Activated CD4-positive, CD25-positive, alpha-beta regulatory T cell (primary cell): ENCODE measurements at regions not wholly inside any gene's neighbourhood (a gene's known extent, or its start where the extent isn't known, plus 50 kb on each side); places are given as distances from the start of the nearest gene placed in this dataset.
"Not testable (repeated sequence)": the region's sequence is repeated elsewhere in the genome, so short reads cannot be mapped to it uniquely, and the experiment has no call there.

ENCODE experiments used
- DNase-seq, 4 experiments: peaks; one replicate each; lab custom pipeline; 2025; lab: John Stamatoyannopoulos, UW

DNA sequence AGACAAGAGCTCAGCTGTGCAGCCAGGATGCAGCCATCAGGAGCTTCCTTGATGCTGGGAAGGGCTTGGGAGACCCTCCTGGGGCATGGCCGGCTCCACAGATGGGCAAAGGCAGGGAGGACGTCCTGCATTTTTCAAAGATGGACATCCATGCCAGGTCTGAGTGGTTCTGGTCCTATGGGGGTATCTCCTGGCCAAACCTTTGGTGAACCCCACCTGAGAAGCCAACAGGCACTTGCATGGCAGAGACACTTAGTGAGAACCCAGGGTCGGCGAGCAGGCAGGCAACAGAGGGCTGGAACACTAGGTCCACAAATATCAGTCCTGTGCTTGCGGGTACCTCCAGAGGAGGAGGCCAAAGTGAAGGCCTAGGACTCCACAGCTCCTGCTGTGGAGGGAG is 70.0 kb downstream of the KCTD15 start:
- DNase-seq: no peak

DNA sequence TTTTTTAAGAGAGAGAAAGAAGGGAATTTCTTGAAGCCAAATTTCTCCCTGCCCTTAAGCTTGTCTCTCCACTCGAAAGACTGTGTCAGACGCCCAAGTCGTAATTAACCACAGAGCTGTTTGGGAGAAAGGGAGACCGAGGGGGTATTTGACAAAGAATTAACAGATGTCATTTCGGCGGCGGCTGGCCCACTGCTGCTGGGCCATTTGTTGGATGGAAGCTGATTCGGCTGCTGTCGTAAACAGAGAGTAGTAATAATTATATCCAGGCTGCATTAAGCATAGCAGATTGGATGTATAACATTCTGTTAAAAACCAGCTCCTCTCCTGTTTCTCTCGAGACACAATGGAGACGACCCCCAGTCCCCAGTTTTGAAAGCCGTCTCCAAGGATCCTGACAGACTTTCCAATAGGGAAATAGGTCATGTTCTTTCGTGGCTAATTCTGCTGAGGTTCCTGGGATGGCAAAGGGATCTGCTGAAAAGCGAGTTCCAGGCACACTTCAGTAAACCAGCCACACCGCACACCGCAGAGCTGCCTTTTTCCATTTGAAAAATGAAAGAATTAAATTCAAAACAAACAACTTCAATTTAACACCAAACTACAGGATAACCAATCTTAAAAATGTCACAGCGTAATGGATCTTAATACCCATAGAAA is 71.5 kb downstream of the KCTD15 start:
- no peak for DNase-seq

DNA sequence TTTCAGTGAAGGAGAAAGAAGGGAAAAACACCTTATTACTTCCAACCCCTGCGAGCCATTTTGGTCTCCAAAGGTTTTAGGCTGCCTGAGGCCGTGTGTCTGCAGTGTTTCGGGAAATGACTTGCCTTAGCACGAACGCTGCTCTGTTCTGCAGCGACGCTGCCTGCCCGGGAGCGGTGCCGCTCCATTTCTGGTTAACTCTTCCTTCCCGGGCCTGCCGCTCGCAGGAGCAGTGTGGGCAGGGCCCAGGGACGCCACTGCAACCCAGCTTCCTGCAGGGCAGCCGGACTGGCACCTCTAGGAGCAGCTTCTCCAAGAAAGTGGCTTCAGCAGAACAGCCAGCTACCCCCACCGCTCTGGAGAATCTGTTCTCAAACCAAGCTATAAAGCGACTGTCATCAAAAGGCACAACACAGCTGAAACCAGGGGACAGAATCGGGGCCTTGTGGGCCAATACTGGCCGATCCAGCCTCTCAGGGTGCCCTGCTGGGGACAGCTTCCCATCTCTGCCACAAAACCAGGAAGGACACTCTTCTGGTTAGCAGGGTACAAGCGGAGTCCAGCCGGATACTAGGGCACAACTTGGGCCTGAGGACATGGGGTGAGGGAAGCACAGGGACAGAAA is 72.2 kb downstream of the KCTD15 start:
- DNase-seq: no peak

DNA sequence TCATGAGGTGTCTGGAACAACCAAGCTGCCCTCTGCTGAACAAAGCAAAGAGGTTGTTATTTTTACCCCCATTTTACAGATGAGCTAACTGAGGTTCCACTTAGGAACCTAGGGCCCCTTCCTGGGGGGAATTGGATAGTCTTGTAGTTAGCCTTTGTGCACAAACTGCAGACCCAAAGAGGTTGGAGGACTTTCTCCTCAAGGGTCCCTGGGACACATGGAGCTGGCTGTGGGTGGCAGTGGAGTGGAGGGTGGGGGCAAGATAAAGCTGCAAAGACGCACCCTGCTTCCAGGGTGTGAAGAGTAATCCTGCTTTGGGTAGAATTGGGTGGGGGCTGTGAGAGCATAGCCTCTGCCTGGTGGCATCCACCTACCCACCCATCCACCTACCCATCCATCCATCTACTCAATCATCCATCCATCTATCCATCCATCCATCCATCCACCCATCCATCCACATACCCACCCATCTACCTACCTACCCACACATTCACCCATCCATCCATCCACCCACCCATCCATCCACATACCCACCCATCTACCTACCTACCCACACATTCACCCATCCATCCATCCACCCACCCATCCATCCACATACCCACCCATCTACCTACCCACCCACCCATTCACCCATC is 73.7 kb downstream of the KCTD15 start:
- not testable (repeated sequence) for DNase-seq

DNA sequence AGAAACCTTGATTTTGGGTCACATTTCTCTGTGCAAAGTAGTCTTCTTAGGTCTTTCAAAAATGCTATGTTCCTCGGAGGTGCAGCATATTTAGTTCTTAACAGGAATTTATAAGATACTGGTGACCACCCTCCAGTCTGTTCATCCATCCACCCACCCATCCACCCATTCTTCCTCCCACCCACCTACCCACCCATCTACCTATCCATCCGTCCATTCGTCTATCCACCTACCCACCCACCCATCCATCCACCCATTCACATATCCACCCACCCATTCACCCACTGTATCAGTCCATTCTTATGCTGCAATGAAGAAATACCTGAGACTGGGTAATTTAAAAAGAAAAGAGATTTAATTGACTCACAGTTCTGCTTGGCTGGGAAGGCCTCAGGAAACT is 74.9 kb downstream of the KCTD15 start:
- DNase-seq: no peak

DNA sequence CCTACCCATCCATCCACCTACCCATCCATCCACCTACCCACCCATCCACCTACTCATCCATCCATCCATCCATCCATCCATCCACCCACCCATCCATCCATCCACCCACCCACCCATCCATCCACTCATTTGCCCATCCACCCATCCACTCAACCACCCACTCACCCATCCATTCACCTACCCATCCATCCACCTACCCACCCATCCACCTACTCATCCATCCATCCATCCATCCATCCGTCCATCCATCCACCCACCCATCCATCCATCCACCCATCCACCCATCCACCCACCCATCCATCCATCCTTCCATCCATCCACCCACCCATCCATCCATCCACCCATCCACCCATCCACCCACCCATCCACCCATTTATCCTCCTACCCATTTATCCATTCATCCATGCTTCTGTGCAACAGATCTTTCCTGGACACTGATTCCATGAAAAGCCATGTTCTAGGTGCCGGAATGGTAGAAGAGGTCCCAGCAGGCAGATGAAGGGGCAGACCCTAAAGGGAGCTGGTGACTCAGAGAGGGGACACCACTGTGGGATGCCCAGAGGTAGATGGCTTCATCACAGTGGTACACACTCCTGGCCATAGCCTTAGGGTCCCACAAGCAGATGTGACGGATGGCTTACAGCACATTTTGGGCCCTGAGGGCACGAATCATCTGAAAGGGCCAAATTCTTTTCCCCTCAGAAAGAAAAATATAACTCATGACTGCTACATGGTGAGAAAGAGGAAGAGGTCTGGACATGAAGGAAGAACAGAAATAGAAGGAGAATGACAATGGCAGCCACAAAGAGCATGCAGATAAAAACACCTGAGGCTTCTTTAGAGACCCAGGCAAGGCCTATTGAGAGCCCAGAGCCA is 76.0 kb downstream of the KCTD15 start:
- DNase-seq: no peak

DNA sequence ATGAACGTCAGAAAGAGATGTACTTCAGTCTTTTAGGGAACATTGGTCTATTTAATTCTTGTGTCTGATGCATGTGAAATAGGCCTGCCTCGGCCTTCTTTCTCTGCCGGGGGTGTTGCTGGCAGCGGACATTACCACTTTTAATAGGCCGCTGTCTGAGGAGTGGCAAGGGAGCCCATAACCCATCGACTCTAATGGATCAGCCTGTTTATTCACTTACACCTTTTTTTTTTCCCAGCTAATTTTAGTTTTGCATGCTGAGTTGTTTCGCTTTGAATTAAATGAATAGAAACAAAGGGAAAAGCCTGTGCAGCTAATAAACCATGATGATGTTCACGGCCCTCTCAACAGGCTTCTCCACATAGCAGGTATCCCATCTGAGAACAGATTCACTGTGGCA is 78.4 kb downstream of the KCTD15 start:
- no peak for DNase-seq

DNA sequence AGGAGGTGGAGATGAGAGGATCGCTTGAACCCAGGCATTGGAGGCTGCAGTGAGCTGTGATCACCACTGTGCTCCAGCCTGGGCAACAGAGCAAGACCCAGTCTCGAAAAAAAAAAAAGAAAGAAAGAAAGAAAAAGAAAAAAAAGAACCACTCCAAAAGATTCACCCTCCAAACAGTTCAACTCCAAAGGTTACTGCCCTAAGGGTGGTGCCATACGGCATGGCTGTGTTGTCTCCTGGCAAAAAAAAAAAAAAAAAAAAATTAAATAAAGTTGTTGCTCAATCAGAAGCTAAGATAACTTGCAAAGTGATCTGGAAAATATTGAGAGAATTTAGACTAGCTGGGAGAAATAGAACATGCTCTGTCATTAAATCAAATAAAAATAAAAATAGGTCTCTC is 79.5 kb downstream of the KCTD15 start:
- no peak for DNase-seq

DNA sequence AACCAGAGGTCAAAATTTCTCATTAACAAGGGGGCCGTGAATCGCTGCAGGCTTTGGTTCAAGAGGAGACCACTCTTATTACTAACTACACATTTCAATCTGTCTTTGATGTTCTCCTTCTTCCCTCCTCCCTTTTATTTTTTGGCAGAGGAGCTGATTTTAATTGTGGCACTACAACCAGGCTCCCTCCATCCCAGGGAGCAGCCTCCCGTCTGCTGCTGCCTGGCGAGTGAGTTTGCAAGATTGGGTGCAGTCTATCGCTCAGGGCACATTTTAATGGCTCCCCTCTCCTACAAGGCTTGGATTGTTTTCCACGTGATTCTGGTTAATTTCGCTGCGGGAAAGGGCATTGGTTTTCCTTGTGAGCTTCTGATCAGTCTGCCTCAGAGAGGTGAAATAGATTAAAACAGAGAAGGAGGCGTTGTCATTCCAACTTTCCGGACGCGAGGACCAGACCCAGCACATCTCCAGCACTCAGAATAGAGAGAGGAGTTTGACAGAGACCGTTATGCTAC is 81.4 kb downstream of the KCTD15 start:
- no peak for DNase-seq

DNA sequence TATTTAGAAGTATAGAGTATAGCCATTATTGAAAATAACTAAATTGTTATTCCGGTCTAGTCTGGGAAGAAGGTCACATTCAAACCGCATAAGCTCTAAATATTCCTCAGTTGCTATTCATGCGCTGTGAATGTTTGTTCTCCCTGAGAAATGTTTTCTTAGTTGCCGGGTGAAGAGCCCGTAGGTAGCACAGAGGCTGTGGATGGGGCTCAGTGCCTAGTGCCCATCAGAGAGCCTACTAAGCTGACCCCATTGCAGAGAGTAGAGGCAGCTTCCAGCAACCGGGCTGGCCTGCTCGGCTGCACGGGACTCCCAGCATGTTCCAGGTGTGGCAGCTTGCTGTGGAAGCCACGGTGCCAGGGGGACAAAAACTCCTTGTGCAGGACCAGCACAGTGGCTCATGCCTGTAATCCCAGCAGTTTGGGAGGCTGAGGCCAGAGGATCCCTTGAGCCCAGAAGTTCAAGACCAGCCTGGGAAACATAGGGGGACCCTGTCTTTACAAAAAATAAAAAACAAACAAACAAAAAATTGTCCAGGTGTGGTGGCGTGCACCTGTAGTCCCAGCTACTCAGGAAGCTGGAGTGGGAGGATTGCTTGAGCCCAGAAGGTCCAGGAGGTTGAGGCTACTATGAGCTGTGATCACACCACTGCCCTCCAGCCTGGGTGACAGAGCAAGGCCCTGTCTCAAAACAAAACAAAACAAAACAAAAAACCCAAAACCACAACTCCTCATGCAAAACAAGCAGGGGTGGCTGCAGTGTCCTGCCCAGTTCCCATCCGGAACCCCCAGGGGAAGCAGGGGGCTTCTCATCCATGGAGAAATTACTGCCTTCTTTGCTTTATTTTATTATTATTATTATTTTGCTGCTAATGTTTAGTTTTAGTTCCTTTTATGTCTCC is 82.5 kb downstream of the KCTD15 start:
- no peak for DNase-seq

DNA sequence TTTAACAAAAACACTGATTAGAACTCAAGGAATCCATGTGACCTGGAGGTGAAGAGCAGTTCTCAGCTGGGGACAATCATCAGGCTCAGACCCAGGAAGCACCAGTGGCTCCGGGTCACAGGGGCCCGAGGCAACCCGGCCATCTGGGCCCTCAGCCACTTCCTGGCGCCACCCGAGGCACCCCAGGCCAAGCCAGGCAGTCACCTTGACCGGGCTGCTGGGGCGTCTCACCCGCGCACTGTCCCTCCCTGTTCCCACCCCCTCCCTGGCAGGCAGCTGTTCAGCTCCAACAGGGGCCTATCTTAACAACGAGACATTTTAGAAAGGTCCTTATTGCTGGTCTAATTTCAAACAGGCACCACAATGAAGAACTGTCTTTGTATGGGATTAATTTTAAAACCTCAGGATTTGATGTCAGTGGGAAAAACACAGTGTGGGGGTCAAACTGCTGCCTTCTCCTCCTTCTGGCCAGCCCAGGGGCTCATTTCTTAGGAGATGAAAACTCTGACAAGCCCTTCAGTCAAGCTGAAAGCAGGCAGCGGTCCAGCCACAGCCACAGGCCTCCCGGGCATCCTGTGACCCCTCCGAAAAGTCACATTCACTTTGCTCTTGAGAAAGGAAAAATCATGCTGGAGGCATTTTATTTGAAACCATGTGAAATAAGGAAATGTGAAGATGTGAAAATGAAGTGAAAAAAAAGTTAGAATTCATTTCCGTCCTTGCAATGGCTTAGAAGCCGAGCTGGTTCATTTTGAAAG is 83.3 kb downstream of the KCTD15 start:
- DNase-seq: no peak

DNA sequence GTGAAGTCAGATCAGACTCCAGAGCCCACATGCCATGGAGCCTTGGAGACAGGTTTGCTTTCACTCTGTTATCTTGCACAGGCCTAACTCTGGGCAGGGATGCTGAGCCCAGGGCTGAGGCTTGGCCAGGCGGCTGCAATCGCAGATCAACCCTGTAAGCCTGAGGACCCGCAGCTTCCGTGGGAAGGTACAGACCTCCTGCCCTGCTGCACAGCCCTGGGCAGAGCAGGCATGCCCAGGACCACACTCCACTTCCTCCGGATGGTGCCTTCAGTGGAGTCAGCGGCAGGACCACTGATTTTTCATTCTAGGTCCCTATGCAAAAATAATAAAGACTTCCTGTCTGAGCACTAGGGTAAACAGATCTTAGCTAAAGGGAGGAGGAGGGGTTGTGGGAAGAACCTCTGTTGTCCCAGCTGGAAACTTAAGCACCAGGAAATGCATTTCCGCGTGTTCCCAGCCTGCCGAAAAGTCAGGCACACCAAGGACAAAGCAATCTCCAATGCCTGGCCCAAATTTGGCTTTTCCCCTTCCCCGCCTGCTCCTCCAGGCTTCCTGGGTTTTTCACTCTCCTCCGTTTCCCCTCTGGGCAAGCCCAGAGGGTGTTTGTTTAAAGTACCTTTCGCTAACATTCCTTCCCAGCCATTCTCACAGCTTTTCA is 87.3 kb downstream of the KCTD15 start:
- DNase-seq: no peak

DNA sequence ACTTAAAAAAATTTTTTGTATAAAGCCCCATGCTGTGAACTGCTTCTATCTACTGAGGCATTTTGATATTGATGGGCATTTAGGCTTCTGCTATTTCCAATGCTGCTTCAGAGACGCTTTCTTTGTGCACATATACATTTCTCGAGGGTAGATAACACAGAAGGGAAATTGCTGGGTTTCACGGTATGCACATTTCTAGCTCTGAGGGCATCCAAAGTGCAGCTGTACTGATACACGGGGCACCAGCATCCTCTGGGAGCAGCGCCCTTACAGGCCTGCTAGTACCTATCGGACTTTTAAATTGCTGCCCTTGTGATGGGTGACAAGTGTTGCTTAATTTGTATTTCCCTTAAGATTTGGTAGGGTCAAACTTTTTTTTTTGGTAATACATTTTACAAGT is 88.6 kb downstream of the KCTD15 start:
- DNase-seq: no peak

DNA sequence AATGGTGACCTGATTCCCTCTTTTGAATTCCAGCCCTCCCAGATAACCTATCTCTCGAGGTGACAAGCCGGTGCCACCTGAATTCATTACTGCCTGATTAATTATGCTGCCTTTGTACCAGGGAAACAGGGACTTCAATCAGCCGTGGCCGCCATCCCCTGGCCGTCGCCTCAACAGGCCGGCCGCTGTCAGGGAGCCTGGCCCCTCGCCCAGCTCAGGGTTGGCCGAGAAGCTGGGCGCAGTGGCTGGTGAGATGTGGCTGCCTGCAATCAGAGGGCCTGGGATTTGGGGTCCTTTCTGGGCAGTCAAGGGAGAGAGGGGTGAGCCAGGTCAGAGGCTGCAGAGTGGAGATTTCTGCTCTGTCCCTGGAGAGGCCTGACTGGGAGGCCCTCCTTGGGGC is 91.2 kb downstream of the KCTD15 start:
- DNase-seq: no peak

DNA sequence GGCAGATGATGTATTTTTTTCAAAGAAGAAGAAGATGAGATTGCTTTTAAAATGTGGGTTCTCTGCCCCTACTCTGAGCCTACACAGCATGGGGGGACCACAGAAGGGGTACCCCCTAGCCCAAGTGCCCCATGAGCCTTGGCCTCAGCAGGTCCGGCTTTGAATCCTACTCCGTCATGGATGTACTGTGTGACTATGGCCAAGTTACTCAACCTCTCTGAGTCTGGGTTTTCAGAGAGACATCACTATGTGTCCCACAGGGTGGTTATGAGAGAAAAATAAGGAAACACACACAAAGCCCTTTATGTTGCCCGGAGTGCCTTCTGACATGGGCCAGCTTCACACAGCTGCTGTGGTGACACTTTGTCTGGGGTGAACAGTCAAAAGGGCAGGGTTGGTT is 92.0 kb downstream of the KCTD15 start:
- DNase-seq: no peak

DNA sequence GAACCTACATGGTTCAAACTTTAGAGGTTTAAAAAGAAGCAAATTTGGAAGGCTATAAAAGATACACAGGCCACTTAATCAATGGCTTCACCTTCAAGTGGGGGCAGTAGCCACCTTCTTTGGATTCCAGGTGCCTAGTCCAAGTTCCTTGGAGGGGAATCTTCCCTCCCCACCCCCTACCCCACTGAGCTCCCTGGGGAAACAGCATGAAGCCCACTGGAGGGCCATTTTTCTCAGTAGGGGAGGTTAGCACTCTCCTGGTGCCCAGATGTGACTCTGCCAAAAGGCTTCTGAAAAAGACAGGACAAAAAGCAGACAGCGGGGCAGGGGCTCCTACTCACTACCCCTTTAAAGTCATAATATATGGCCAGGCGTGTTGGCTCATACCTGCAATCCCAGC is 93.9 kb downstream of the KCTD15 start:
- no peak for DNase-seq

DNA sequence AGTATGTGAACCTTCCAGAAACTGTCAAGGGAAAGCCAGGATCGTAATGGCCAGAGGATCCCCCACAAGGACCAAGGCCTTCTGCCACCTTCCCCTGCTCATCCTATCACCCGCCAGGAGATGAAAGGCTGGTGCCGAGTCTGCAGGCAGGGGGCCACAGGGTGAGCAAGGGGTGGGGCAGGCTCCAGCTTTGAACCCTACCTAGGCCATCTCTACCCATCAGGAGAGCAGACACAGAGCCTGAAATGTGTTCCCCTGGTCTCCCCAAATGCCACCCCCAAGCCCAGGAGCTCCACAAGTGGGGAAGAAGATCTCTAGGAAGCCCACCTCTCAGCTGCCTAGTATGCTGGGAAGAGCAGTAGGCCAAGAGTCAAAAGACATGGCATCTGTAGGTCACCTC is 95.1 kb downstream of the KCTD15 start:
- DNase-seq: no peak

DNA sequence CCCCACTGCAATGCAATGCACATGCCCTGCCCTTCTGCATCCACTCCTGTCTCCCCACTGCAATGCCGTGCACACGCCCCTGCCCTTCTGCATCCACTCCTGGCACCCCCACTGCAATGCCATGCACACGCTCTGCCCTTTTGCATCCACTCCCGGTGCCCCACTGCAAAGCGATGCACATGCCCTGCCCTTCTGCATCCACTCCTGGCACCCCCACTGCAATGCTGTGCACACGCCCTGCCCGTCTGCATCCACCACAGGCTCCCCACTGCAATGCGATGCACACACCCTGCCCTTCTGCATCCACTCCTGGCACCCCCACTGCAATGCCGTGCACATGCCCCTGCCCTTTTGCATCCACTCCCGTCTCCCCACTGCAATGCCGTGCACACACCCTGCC is 98.1 kb downstream of the KCTD15 start:
- DNase-seq: no peak

DNA sequence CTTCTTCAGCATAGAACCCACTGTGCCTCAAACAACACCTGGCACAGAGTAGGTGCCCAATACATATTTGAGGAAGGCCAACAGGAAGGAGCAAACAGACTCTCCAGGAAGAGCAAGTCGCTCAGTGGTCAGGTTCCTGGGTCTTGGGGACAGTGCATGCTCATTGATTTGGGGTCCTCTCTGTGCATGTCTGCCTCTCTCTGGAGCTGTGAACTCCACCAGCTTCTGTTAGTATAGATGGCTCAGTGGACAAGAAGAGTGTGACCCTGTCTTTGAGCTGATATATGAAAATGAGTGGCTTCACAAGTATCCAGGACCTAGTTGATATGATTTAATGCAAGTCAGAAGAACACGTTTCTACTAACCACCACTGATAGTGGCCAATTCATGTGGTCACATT is 98.7 kb downstream of the KCTD15 start:
- no peak for DNase-seq

DNA sequence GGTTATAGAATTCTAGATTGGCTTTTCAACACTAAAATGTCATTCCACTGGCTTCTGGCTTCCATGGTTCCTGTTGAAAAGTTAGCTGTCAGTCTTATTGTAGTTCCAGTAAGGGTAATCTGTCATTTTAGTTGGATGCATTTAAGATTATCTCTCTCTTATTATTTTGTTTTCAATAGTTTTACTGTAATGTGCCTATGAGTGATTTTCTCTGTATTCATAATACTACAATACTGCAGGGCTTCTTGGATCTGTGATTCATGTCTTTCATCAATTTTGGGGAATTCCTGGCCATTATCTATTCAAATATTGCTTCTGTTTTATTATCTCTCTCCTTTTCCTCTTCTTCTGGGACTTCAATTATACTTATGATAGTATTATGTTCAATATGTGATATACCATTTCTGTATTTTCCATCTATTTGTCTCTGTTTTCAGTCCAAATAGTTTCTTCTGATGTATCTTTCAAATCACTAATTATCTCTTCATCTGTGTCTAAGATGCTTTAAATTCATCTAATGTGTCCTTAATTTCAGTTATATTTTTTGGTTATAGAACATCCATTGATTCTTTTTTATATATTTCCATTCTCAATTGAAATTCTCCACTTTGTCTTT is 101.5 kb downstream of the KCTD15 start:
- no peak for DNase-seq
